H1 (cell line): ENCODE measurements at regions not wholly inside any gene's neighbourhood (a gene's known extent, or its start where the extent isn't known, plus 50 kb on each side); places are given as distances from the start of the nearest gene placed in this dataset.

ENCODE experiments used
- CEBPB ChIP-seq: IDR thresholded peaks from 2 replicates; pipeline ENCODE4 v1.6.1; 2012; ENCODE audit warnings: low read depth, low read length
- GABPA ChIP-seq: IDR thresholded peaks from 2 replicates; pipeline ENCODE4 v1.6.1; 2011; ENCODE audit warnings: mild to moderate bottlenecking, low read length, moderate library complexity, borderline replicate concordance; ENCODE audit not compliant: insufficient read depth
- RFX5 ChIP-seq: IDR thresholded peaks from 2 replicates; pipeline ENCODE4 v1.6.1; 2011; ENCODE audit warnings: low read depth, low read length, improper control_type of control experiment, borderline replicate concordance
- SAP30 ChIP-seq: fragments of 300-600 bp; sonication (generic); IDR thresholded peaks from 2 replicates; pipeline ENCODE4 v1.7.1; 2012; ENCODE audit warnings: low read length, moderate library complexity, mild to moderate bottlenecking, inconsistent platforms; ENCODE audit not compliant: insufficient read depth, insufficient replicate concordance
- TCF12 ChIP-seq: IDR thresholded peaks from 2 replicates; pipeline ENCODE4 v1.6.1; 2011; ENCODE audit warnings: low read depth, mild to moderate bottlenecking, low read length
- YY1 ChIP-seq: IDR thresholded peaks from 2 replicates; pipeline ENCODE4 v1.6.1; 2011; ENCODE audit warnings: low read depth, mild to moderate bottlenecking, low read length
- TF ChIP-seq, protein P1 (sequence below): IDR thresholded peaks from 2 replicates; pipeline ENCODE4 v1.6.1; 2012; ENCODE audit warnings: inconsistent platforms

DNA sequence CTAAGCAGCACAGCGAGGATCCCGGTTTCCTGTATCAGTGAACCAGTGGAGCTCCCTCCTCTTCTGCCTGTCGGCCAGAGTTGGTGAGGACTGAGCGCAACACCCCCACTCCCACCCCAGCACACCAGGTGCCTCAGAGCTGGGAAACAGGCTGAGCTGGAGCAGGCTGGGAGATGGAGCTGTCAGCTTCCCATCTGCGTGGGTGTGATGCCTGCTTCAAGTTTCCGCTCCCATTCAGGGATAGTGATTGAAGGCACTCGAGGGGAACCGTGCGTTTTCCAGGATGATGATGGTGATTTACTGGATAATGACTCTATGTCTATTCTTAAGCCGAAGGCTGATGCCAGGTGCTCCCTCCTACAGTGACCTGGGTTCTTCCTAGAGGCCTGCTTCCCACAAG lies 144.5 kb downstream of the TMEM132E start (continued):
- TF ChIP-seq CEBPB (no peak), YY1 (no peak), RFX5 (no peak), GABPA (no peak), SAP30 (no peak), TCF12 (no peak)
- TF ChIP-seq, protein P1, sequence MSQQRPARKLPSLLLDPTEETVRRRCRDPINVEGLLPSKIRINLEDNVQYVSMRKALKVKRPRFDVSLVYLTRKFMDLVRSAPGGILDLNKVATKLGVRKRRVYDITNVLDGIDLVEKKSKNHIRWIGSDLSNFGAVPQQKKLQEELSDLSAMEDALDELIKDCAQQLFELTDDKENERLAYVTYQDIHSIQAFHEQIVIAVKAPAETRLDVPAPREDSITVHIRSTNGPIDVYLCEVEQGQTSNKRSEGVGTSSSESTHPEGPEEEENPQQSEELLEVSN: no peak
